Renal cortical epithelial cell (primary cell): ENCODE measurements at regions not wholly inside any gene's neighbourhood (a gene's known extent, or its start where the extent isn't known, plus 50 kb on each side); places are given as distances from the start of the nearest gene placed in this dataset.

Experiments
- DNase-seq: peaks from one replicate; pipeline ENCODE4 v3.0.0-alpha.2; 2011; ENCODE audit warnings: low read depth

GRCh38 chr2:224325941-224326340, 76.0 kb downstream of the FAM124B start:
- no peak for DNase-seq

DNA sequence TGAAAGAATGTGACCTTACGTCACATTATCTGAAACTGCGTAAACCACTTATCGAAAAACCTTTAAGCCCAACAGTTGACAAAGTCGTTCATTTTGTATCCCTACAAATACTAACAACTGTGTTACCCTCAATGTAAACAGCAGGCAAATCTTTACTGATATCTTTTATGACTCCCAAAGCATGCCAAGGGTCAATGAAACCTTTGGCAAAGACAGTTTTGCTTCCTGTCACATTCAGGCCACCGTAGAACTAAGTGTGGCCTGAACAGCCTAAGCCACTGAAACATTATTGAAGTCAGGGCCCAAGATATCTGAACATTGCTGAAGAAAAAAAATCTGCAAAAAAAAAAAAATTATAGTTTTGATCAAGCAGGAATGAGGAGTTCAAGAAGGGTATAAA, 77.3 kb downstream of the FAM124B start:
- no peak for DNase-seq

DNA sequence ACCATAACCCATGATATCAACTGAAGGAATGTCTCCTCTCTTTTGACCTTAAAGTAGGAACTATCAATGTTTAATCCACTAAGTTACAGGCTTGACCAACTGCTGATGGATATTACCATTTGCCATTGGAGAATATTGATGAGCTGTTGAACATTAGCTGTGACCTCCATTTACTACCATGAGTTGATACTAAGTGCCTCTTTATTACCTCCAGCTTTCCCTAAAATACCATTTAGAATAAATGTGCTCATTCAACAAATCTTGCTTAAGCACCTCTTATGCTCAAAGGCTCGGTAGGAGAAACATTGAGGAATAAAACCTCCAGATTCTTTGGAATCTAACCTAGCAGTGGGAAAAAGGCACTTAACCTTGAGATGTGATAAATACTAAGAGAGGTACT, 81.2 kb downstream of the FAM124B start:
- no peak for DNase-seq

DNA sequence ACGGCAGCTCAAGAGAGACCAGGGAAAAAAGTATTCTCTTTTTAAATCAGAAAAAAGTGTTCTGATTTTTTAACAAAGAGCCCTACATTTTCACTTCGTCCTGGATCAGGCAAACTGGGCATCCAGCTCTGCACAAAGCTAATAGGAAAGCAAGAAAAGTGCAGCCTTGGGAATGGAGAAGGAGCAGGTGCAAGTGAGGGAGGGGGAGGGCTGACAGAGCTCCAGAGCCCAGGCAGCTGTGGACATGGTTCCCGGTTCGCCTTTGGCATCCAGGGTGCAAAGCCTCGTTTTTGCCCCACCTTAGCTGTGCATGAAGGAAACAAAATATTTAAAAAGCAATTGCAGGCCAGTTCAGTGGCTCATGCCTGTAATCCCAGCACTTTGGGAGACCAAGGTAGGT, 82.2 kb downstream of the FAM124B start:
- DNase-seq: no peak

DNA sequence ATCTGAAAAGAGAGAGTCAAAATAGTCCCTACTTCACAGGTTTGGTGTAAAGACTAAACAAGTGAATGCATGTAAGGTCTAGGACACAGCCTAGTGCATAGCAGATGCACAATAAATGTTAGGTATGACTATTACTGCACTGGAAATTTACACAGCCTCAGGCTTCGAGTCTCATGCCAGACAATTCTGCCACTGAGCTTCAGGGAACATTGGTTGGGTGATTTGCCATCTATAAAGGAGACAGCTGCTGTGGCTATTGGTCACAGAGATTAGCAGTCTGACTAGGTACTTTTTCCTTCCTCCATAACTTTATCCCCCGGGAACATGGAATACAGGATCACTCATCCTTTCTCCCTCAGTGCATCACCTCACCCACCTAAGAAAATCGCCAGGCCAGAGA, 89.2 kb downstream of the FAM124B start:
- no peak for DNase-seq

GRCh38 chr2:224310943-224311625, 90.8 kb downstream of the FAM124B start:
- DNase-seq: peak; percentile 63

DNA sequence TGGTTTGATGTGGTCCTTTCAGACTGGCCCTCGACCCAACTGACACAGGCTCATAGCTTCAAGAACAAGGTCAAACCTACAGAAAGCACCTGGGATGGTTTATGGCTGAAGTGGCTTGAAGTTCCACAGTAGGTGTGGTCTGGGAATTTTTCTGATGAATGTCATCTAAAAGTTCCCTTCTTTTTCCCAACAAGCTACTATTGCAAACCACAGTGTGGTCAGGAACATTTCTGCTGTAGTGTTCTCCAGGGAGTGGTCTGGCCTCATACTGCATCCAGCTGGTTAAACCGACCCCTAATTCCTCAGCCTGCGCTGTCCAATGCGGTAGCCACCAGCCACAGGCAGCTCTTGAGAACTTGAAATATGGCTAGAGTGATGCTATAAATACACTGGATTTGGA, 92.7 kb downstream of the FAM124B start:
- peak; percentile 58 for DNase-seq

DNA sequence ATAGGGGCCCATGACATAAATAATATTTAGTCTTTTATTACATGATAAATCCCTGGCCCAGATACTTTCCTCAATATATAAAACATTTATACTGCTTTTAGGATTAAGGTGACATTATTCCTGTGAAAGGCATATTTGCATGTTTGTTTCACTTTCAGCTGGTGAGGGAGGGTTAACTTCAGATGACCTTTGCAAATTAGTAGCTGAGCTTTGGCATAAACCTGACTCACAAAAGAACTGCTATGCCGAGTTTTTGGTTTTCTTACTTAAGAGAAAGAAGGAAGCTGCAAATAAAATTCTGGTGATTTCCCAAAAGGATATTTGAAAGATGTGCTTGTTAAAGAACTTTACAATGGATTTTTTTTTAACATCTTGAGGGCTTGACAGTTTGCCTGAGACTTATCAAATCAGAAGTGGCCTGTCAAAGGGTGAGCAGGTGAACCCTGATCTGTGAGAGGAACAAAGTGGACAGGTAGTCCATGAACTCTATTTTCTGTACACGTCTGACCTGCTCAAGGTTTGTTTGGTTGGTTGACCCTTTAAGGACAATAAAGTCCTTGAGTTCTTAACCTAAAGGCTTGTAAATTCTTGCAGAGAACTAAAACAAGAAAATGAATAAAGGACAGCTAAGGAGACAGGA, 93.5 kb downstream of the FAM124B start:
- DNase-seq: peak; percentile 86

DNA sequence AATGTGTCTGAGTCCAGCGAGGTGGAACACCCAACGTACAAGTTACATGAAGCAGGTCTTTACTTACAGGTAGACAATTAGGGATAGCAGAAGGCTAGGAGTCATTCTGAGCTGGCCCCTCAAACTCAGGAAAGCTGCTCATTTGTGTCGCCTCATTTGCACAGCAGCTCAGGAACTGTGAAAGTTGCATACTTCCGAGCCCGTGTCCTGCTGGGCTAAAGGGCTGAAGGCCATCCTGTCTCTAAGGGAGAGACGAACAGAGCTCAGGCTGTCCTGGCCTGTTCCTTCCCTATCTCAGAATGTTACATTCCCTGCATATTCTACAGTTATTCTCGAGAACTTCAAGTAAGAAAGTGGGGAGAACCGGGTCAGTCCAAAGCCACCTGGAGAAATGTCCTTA, 99.0 kb downstream of the FAM124B start:
- DNase-seq: no peak

- no peak for DNase-seq
Measured at GRCh38 chr2:224293976-224294375, 107.9 kb downstream of the FAM124B start.

- DNase-seq: no peak
Measured at GRCh38 chr2:224287531-224287930, 114.4 kb downstream of the FAM124B start.

GRCh38 chr2:224286923-224287322, 115.0 kb downstream of the FAM124B start:
- DNase-seq: no peak

DNA sequence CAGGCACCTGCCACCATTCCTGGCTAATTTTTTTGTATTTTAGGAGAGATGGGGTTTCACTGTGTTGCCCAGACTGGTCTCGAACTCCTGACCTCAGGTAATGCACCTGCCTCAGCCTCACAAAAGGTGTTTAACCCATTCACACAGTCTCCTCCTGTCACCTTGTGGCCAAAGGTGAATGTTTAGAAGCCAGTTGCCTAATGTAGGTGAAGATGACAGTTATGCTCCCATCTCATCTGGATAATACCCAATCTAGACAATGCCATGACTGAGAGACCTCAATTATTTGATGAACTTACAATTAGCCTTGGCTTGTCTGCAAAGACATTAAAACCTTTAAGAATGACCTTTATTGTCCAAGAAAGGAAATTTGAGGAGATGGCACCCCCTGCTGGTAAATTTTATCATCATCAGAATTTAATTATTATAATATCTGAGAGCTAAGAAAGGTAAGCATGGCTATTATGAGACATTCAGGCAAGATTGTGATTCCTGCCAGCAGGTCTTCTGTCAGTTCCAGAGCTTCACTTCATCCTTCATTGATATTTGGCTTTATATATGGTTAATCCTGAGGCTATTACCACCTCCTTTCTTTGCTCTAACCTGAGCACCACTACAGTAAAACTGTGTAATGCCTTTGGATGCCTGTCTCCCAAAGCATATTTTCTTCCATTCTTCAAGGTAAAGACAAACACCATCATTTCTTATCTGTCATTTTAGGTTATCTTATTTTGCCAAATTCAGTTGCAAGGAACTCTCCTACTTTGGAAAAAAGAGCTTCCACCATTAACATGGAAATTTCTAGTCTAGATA, 117.6 kb downstream of the FAM124B start:
- peak; percentile 51 for DNase-seq

DNA sequence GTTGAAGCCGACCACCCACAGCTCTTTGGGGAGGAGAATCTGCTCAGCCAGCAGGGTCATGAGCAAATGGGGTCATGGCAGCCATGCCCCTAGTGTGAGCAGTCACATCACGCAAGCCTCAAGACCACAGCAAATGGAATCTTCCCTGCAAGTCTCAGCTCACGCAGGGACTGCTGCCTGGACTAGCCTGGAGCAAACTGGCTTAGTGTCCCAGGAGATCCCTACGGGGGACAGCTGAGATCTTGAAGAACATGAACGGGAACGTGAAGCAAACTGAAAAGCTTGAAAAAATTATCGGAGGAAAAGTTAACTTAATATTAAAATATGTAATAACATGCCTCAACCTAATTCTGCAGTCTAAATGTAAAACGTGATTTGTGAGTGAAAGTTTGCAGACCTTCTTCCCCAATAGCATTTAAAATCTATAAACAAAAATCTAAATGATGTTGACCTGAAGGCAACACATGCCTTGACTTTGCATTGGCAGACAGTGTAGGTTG, 118.4 kb downstream of the FAM124B start:
- no peak for DNase-seq

- no peak for DNase-seq
Measured at GRCh38 chr2:224281374-224281773, 120.5 kb downstream of the FAM124B start.

DNA sequence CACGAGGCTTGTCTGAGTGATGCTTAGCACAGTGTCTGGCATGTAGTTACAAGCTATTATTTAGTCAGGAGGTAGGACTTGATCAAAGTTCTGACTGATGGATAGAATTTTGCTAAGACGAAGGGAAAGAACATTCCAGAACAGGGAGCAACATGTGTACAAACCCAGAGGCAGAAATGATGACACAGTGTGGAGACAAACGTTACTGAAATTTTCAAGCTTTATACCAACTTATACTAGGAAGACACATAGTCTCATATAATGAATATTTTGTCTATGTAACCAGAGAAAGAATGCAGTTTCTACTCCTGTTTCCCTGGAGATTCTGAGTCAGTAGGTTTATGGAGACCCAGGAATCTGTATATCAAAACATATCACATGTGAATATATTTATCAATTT, 123.4 kb downstream of the FAM124B start:
- peak; percentile 2 for DNase-seq

DNA sequence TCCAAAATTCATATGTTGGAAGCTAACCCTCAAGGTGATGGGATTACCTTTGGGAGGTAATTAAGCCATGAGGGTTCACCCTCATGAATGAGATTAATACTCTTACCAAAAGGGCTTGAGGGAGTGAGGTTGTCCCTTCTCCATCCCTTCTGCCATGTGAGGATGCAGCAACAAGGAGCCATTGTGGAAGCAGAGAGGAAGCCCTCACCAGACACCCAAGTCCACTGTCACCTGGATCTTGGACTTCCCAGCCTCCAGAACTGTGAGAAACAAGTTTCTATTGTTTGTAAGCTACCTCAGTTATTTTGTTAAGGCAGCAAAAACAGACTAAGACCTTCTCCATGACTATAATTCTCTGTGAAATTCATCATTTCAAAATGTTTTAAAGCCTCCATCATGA, 125.7 kb downstream of the FAM124B start:
- DNase-seq: no peak

DNA sequence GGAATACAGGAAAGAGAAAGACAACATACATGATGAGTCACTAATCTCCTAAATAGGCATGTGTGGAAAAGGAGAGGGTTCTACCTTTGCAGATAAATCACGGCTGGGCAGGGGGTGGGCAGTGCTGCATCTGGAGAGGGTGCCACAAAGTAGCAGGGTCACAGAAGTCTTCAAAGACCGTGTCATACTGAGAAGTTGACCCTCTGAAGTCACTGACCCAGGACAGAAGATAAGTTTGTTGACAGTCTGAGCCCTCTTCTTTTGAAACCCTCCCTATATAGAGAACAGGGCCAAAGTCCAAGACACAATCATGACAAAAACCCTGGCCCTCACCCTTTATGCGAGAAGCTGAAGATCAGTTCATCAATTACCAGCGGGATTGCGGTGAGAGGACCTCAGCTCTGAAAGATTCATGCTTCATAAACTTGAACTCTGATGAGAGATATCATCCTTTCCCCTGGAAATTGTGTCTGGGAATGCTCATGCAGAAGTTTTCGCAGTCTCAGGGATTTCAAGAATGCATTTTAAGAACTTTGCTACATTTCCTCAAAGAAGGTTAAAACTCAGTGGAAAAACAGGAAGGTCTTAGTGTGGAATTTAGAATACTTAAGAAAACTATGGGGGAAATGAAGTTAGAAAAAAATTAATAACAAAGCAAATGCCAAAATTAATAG, 129.5 kb downstream of the FAM124B start:
- peak; percentile 16 for DNase-seq

GRCh38 chr2:224271617-224272236, 130.2 kb downstream of the FAM124B start:
- DNase-seq: no peak

DNA sequence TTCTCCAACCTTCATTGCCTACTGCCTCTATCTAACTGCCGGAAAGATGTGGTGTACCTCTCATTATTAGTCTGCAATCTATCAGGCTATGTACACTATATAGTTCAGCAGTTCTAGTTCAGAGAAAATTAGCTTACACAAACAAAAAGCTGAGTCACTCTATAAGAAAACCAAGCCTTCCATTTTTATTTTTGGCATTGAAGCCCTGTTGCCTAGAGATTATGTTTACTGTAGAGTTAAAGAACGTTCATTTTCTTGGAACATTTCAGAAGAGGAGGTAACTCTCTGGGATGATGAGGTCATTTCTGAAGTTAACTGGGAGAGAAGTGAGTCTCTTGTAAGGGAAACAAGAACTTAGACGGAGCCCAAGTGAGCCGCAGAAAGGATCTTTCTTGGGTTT, 133.5 kb downstream of the FAM124B start:
- peak; percentile 92 for DNase-seq

- DNase-seq: no peak
Measured at GRCh38 chr2:224264259-224264658, 137.6 kb downstream of the FAM124B start.

GRCh38 chr2:224263571-224264043, 138.3 kb downstream of the FAM124B start:
- DNase-seq: no peak
